ENCODE measurements at regions not wholly inside any gene's neighbourhood (a gene's known extent, or its start where the extent isn't known, plus 50 kb on each side); places are given as distances from the start of the nearest gene placed in this dataset.

DNA sequence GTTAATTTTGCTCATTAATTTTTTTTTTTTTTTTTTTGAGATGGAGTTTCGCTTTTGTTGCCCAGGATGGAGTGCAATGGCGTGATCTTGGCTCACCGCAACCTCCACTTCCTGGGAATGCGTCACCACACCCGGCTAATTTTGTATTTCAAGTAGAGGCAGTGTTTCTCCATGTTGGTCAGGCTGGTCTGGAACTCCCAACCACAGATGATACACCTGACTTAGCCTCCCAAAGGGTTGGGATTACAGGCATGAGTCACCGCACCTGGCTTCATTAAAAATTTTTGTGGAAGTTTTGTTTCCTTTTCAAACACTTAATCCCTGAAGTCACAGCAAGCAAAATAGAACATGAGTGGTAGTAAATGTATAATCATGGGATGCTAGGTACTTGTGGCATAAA, 857.2 kb upstream of the PHF14 start:
- Histone ChIP-seq H3K9ac (ENCODE audit: low read depth, low read length) (no peak overlapping the region), H3K27ac (ENCODE audit: low read length) (no peak overlapping the region), H3K27me3 (ENCODE audit: insufficient read depth, low read length, poor library complexity) (no peaks in the 10 kb centered on the region), H3K4me1 (ENCODE audit: insufficient read depth, low read length) (no peaks in the 10 kb centered on the region), H3K36me3 (ENCODE audit: insufficient read depth, low read length) (no peaks in the 10 kb centered on the region), H3K4me3 (ENCODE audit: low read depth in 1 of 2, low read length in 2 of 2) (no peak overlapping the region), H4K20me1 (ENCODE audit: insufficient read depth, low read length) (no peaks in the 10 kb centered on the region), H3K4me2 (ENCODE audit: insufficient read depth, low read length) (no peak overlapping the region), H2AFZ (ENCODE audit: low read depth, low read length) (no peak overlapping the region), H3K9me3 (ENCODE audit: insufficient read depth, low read length, severe bottlenecking) (no peaks in the 10 kb centered on the region), H3K79me2 (ENCODE audit: insufficient read depth, low read length) (no peaks in the 10 kb centered on the region)
- DNase-seq = no peak
- TF ChIP-seq, protein P1, sequence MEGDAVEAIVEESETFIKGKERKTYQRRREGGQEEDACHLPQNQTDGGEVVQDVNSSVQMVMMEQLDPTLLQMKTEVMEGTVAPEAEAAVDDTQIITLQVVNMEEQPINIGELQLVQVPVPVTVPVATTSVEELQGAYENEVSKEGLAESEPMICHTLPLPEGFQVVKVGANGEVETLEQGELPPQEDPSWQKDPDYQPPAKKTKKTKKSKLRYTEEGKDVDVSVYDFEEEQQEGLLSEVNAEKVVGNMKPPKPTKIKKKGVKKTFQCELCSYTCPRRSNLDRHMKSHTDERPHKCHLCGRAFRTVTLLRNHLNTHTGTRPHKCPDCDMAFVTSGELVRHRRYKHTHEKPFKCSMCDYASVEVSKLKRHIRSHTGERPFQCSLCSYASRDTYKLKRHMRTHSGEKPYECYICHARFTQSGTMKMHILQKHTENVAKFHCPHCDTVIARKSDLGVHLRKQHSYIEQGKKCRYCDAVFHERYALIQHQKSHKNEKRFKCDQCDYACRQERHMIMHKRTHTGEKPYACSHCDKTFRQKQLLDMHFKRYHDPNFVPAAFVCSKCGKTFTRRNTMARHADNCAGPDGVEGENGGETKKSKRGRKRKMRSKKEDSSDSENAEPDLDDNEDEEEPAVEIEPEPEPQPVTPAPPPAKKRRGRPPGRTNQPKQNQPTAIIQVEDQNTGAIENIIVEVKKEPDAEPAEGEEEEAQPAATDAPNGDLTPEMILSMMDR (IDR thresholded peaks at IDR 0.05; ENCODE audit: borderline replicate concordance, extremely low read depth, low read length, poor library complexity, severe bottlenecking) = no peak
- no peak for TF ChIP-seq EZH2 (IDR thresholded peaks at IDR 0.05; ENCODE audit: borderline replicate concordance, low read depth, low read length, severe bottlenecking)
- ATAC-seq (ENCODE audit: insufficient read depth, low read depth) = no peak

DNA sequence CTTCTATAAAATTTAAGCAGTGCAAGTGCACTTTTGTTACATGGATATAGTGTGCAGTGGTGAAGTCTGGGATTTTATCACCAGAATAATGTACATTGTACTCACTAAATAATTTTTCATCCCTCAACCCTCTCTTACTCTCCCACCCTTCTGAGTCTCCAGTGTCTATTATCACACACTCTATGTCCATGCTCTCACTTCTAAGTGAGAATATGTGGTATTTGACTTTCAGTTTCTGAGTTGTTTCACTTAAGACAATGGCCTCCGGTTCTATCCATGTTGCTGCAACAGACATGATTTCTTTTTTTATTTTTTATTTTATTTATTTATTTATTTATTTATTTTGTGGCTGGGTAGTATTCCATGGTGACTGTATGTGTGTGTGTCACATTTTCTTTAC, 855.9 kb upstream of the PHF14 start:
- H4K20me1 ChIP-seq (ENCODE audit: insufficient read depth, low read length) = no peaks in the 10 kb centered on the region
- no peak for ATAC-seq (ENCODE audit: insufficient read depth, low read depth)
- H3K9me3 ChIP-seq (ENCODE audit: insufficient read depth, low read length, severe bottlenecking) = no peaks in the 10 kb centered on the region
- DNase-seq = no peak
- H3K4me2 ChIP-seq (ENCODE audit: insufficient read depth, low read length) = no peak overlapping the region
- no peak overlapping the region for H3K27ac ChIP-seq (ENCODE audit: low read length)
- no peaks in the 10 kb centered on the region for H3K4me1 ChIP-seq (ENCODE audit: insufficient read depth, low read length)
- H3K4me3 ChIP-seq (ENCODE audit: low read depth in 1 of 2, low read length in 2 of 2) = no peak overlapping the region
- no peak overlapping the region for H2AFZ ChIP-seq (ENCODE audit: low read depth, low read length)
- no peaks in the 10 kb centered on the region for H3K79me2 ChIP-seq (ENCODE audit: insufficient read depth, low read length)
- no peaks in the 10 kb centered on the region for H3K27me3 ChIP-seq (ENCODE audit: insufficient read depth, low read length, poor library complexity)
- no peak overlapping the region for H3K9ac ChIP-seq (ENCODE audit: low read depth, low read length)
- no peaks in the 10 kb centered on the region for H3K36me3 ChIP-seq (ENCODE audit: insufficient read depth, low read length)
- TF ChIP-seq EZH2 (IDR thresholded peaks at IDR 0.05; ENCODE audit: borderline replicate concordance, low read depth, low read length, severe bottlenecking) = no peak
- TF ChIP-seq, protein P1 (IDR thresholded peaks at IDR 0.05; ENCODE audit: borderline replicate concordance, extremely low read depth, low read length, poor library complexity, severe bottlenecking) = no peak

- no peaks in the 10 kb centered on the region for H3K27me3 ChIP-seq (ENCODE audit: insufficient read depth, low read length, poor library complexity)
- TF ChIP-seq, protein P1 (IDR thresholded peaks at IDR 0.05; ENCODE audit: borderline replicate concordance, extremely low read depth, low read length, poor library complexity, severe bottlenecking) = no peak
- TF ChIP-seq EZH2 (IDR thresholded peaks at IDR 0.05; ENCODE audit: borderline replicate concordance, low read depth, low read length, severe bottlenecking) = no peak
- H2AFZ ChIP-seq (ENCODE audit: low read depth, low read length) = no peak overlapping the region
- DNase-seq = no peak
- no peaks in the 10 kb centered on the region for H3K79me2 ChIP-seq (ENCODE audit: insufficient read depth, low read length)
- no peak overlapping the region for H3K4me2 ChIP-seq (ENCODE audit: insufficient read depth, low read length)
- H3K4me3 ChIP-seq (ENCODE audit: low read depth in 1 of 2, low read length in 2 of 2) = no peak overlapping the region
- H3K36me3 ChIP-seq (ENCODE audit: insufficient read depth, low read length) = no peaks in the 10 kb centered on the region
- no peaks in the 10 kb centered on the region for H4K20me1 ChIP-seq (ENCODE audit: insufficient read depth, low read length)
- no peak overlapping the region for H3K9ac ChIP-seq (ENCODE audit: low read depth, low read length)
- no peak overlapping the region for H3K27ac ChIP-seq (ENCODE audit: low read length)
- no peak for ATAC-seq (ENCODE audit: insufficient read depth, low read depth)
- no peaks in the 10 kb centered on the region for H3K4me1 ChIP-seq (ENCODE audit: insufficient read depth, low read length)
- H3K9me3 ChIP-seq (ENCODE audit: insufficient read depth, low read length, severe bottlenecking) = no peaks in the 10 kb centered on the region
Measured at GRCh38 chr7:10120936-10121335, 852.7 kb upstream of the PHF14 start.

GRCh38 chr7:10121631-10122030, 852.0 kb upstream of the PHF14 start:
- no peak for TF ChIP-seq EZH2 (IDR thresholded peaks at IDR 0.05; ENCODE audit: borderline replicate concordance, low read depth, low read length, severe bottlenecking)
- TF ChIP-seq, protein P1 (IDR thresholded peaks at IDR 0.05; ENCODE audit: borderline replicate concordance, extremely low read depth, low read length, poor library complexity, severe bottlenecking) = no peak
- Histone ChIP-seq H4K20me1 (ENCODE audit: insufficient read depth, low read length) (no peaks in the 10 kb centered on the region), H3K4me1 (ENCODE audit: insufficient read depth, low read length) (no peaks in the 10 kb centered on the region), H3K36me3 (ENCODE audit: insufficient read depth, low read length) (no peaks in the 10 kb centered on the region), H3K9me3 (ENCODE audit: insufficient read depth, low read length, severe bottlenecking) (no peaks in the 10 kb centered on the region), H2AFZ (ENCODE audit: low read depth, low read length) (no peak overlapping the region), H3K9ac (ENCODE audit: low read depth, low read length) (no peak overlapping the region), H3K79me2 (ENCODE audit: insufficient read depth, low read length) (no peaks in the 10 kb centered on the region), H3K4me2 (ENCODE audit: insufficient read depth, low read length) (no peak overlapping the region), H3K27me3 (ENCODE audit: insufficient read depth, low read length, poor library complexity) (no peaks in the 10 kb centered on the region), H3K27ac (ENCODE audit: low read length) (no peak overlapping the region), H3K4me3 (ENCODE audit: low read depth in 1 of 2, low read length in 2 of 2) (no peak overlapping the region)
- ATAC-seq (ENCODE audit: insufficient read depth, low read depth) = no peak
- no peak for DNase-seq
